ENCODE measurements at regions not wholly inside any gene's neighbourhood (a gene's known extent, or its start where the extent isn't known, plus 50 kb on each side); places are given as distances from the start of the nearest gene placed in this dataset.
"Not testable (repeated sequence)": the region's sequence is repeated elsewhere in the genome, so short reads cannot be mapped to it uniquely, and the experiment has no call there.

DNA sequence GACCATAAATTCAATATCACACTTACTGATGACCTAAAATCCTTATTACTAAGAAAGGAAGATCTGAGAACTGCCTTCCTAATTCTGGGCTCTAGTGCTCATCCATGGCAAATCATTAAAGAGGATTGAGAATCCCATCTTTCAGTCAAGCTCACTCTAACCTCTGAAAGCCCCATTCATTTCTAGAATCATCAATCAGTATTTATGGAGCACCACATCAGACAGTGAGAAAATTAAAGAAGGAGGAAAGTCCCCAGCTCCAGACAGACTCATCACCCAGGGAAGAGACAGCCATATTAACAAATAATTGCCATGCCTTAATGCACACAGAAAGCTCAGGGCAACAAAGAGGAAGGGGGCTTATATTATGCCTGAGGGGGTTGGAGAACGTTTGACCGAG is 256.1 kb upstream of the SOX9 start:
- no peak for DNase-seq (ENCODE audit: low read depth)

DNA sequence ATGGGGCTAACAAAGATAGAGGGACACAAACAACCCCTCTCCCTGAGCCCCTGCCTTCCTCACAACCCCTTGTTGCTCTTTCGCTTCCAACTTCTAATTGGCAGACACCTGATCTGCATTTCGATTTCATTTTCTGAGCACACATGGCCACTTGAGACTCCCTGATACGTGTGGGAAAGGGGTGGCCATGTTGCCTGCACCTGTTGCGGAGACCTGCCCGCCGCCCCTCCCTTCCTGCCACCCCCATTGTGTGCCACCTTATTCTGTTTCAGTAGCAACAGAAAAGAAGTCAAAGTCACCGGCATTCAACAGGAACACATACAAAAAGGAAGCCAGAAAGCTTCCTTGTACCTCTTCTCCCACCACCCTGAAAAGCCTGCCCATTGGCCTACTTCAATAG is 254.7 kb upstream of the SOX9 start:
- no peak for DNase-seq (ENCODE audit: low read depth)

DNA sequence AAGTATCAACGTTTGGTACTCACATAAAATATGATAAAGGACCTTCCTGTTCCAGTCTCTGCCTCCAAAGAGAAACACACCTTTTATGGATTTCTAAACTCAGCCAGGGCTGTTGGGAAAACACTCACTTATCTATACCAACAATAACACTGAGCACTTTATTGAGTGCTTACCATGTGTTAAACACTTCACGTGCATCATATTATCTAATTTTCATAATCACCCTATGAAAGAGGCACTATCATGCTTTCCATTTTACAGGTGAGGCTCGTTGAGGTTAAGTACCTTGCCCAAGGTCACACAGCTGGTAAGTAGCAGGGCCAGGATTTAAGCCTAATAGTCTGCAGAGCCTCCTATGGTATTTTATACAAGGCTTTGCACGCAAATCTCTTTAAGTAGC is 251.5 kb upstream of the SOX9 start:
- DNase-seq (ENCODE audit: low read depth) = no peak

DNA sequence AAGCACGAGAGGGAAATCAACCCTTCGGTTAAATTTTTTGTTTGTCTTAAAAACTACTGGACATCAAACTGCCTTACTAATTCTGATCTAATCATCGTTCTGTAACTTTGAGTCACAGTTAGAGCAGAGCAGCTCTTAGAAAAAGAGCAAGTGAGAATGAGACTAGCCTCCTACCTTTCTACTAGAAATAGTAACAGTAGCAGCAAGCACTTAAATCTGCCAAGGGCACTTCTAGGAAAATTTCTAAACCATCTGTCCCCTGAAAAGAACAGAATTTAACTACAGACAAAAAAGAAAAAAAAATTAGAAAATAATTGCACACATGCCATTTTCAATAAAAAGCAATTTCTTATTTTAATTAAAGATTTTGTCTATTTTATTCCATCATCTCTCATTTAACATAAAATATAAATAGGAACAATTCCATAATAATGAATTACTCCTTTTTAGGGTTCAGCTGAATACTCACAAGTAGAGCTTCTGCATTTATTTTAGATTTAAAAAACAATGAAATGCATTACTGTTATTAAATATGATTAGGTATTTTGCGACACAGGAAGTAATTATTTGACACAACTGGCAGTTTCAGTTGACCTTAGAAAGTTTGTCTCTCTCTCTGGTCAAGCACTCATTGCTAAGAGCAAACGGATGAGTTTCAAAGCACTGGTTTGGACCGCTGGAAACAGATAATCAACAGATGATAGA is 250.8 kb upstream of the SOX9 start:
- DNase-seq (ENCODE audit: low read depth) = no peak

DNA sequence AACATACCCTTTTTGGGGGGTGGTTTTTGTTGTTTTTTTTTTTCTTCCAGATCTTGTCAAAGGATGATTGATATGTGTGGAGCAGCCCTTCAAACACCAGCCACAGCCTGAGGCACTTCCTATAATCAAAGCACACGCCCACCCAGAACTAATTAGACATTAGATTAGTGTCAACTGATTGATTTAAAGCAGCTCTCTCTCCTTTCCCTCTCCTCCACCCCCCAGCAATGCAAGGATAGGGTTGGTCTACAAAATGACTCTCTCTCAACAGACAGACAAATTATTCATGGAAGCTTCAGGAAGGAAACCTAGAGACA is 250.3 kb upstream of the SOX9 start:
- DNase-seq (ENCODE audit: low read depth) = no peak

DNA sequence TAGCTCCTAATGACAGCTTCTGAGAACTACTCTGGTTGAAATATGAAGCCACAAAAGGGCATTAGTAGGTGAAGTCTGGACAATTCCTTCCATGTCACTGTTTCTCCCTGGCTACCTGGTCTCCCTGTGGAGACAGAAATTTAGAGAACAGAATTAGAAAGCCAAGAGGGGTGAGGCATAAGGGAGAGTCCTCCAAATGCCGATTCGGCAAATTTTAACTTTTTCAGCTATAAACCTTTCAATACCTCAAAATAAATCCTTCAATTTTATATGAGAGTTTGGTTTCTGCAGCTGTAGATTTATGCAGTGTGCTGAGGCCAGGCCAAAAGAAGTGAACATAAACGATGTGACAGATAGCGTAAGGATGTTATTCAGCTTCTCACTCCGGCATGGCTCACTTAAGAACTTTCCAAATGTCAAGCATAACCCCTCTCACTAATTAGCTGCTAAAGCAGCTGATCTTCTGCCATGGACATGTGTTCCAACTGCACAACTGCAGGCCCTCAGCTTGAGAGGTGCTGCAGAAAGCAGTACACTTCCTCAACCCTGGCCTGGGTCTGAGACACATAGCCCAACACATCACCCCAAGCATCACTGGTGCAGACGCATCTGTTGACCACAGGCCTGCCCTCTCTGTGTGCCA is 247.9 kb upstream of the SOX9 start:
- DNase-seq (ENCODE audit: low read depth) = no peak

DNA sequence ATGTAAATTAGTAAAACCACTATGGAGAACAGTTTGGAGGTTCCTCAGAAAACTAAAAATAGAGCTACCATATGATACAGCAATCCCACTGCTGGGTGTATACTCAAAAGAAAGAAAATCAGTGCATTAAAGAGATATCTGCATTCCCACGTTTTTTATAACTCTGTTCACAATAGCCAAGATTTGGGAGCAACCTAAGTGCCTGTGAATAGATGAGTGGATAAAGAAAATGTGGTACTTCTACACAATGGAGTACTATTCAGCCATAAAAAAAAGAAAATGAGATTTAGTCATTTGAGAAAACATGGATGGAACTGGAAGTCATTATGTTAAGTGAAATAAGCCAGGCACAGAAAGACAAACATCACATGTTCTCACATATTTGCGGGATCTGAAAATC is 246.0 kb upstream of the SOX9 start:
- not testable (repeated sequence) for DNase-seq (ENCODE audit: low read depth)

DNA sequence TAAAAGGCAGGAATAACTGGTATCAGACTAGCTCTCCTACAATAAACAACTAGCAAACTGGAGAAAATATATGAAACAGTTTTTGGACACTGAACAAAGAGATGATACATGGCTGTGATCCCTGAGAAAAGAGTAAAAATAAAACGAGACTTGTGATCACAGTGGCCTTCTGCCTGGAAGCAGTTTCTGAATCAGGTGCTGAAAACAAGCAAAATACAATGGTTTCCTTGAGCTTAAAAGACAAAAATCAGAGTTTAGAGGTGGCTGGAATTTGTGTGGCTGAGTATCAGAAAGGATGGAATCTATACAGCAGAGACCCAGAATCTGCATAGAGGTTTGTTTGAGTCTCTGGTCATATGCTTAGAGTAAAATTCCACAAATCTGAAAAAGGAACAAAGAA is 242.5 kb upstream of the SOX9 start:
- DNase-seq (ENCODE audit: low read depth) = no peak

DNA sequence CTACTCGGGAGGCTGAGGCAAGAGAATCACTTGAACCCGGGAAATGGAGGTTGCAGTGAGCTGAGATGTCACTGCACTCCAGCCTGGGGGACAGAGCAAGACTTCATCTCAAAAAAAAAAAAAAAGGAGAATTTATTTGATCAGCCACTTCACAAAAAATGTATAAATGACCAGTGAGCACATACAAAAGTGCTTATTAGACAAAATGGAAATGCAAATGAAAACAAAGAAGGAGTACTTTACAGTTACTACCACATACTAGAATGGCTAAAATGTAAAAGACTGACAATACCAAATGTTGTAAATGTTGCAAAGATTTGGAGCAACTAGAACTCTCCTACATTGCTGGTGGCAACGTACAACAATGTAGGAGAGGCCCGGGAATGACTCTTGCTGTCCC is 241.8 kb upstream of the SOX9 start:
- no peak for DNase-seq (ENCODE audit: low read depth)

DNA sequence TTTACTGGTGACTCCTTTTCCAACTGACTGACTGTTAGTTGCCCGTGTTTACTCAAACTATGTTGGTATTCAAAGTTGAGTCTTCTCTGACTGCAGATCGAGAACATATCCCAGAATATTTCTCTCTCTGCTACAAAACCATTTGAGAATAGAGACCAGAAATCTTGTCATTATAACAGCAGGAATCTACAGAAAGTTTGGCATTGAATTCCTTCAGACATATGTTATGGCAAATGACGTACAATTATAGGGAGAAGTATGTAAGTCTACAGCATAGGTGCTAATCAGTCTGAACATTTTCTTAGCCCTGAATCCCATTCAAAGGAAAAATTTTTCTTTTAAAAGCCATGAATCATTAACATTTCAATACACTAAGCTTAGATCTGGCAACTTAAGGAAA is 239.8 kb upstream of the SOX9 start:
- no peak for DNase-seq (ENCODE audit: low read depth)

DNA sequence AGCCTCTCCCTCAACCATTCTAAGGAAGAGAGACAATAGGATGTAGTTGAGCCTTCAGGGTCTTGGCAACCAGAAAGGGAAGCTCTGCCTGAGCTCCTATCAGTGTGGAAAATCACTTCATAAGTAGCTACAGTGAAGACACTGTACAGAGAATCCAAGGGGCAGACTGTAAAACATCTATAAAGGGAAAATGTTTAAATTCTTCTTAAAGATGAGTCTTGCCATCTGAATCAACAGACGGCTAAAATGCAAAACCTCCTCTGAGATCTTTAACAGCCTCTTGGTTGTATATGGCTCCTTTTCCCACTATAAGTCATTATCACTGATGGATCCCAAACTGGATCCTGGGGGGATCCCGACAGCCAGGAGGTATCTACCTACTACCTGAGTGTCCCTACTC is 239.2 kb upstream of the SOX9 start:
- no peak for DNase-seq (ENCODE audit: low read depth)

DNA sequence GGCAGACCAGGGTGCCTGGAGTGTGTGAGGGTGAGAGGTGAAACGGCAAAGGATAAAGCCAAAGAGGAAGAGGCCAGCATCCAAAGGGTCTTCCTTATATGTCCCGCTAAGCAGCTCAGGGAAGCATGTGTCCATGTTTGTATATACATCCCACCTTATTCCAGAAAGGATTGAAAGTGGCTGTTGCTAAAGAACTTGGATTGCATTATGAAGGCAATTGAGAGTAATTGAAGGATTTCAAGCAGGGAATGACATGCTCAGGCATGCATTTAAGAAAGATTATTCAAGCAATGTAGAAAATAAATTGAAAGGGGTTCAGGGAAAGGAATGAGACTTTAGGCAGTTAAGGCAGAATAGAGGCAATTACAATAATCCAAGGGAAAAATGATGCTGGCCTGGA is 237.6 kb upstream of the SOX9 start:
- DNase-seq (ENCODE audit: low read depth) = no peak

DNA sequence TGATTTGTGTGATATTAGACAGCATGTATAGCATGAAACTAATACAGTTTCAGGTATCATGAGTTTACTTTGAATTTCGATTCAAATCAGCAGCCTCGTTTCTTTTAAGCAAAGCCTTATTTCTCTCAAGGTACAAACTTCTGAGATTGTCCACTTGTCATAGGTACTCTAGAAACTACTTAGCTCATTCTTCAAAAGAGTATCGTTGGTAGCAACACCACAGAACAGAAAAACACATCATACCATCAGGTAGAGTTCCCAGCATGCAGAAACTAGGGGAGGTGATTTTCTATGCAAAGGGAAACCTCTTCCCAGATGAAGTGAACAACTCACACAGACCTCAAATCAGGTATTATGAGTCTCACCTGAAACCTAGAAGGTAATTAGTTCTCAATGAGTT is 237.0 kb upstream of the SOX9 start:
- no peak for DNase-seq (ENCODE audit: low read depth)

DNA sequence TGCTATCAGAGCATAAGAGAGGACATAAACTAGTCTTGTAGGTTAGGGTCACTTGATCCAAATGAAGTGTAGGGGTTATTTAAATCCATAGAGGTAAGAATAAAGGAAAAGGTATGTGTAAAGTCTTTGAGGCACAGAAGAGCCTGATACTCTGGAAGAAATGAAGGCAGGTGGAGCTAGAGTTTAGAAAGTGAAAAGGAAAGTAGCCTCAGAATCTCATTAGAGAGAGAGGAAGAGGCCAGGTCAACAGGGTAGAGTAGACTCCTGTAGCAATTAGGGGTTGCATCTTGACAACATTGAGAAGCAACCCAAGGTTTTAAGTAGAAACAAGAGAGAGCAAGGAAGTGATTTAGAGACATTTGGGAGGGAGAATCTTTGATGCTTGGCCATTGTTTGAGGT is 235.2 kb upstream of the SOX9 start:
- no peak for DNase-seq (ENCODE audit: low read depth)

DNA sequence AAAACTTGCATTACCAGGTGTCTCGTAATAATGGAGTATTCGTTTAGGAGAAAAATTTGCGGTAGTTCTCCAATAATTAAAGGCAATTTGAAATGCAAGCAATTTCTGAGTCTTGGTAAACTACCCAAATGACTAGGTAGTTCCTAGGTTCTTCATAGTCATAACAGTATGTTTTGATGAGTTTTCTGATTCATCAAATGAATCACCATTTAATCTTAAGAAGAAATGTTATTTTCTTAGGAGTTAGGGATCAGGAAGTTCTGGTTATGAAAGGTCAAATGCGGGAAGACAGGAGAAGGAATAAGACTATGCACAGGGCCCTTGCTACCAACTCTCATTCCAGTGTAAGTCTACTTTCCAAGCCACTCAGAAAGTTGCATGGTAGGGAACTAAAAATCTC is 221.5 kb upstream of the SOX9 start:
- no peak for DNase-seq (ENCODE audit: low read depth)

DNA sequence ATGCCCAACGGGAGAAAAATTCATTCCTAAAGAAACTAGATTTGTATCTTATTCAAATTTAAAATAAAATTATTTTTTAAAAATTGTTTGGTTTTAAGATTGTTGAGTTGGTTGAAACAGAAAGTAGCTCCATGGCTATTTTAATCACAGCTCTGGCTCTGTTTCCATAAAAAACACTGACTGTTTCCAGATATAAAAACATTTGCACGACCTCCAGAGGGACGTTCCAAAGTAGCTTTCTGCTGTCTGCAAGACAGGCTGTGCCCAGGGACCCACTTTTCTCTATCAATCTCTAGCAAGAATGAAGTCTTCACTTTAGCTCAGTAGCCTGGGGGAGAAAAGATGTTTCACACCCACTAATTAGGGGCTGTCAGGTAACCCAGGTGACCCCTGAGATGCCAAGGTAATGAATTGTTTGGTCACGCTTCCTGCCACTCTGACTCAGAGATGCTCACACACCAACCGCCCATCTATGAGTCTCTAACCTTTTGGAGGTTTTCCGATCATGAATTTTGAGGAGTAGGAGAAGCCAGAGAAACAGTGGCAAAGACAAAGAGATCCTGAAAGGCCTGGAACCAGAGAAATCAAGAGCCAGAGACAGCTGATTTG is 220.1 kb upstream of the SOX9 start:
- DNase-seq (ENCODE audit: low read depth) = no peak

DNA sequence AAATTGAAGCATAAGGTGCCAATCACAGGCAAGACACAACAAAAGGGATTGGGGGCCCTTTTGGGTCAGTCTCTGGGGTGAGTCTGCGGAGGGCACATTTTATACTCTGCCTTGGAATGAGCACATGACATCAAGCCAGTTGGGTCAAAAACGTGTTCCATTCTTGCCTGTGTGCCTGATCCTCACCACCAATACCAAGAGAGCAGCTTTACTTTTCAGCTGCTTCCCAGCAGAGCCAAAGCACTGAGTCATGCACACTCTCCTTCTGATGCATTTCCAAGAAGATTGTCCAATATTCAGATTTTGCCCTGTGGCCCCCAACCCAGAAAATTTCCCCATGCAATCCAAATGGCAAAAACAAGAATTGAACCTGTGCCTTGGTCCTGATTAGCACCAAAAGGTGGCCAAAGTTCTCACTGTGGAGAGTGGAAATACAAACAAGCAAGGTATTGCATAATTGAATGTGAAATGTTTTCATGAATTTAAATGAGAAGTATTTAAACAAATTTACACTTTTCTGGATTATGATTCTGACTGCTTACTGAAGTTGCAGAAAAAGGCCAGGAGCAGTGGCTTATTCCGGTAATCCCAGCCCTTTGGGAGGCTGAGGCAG is 217.8 kb upstream of the SOX9 start:
- DNase-seq (ENCODE audit: low read depth) = no peak

DNA sequence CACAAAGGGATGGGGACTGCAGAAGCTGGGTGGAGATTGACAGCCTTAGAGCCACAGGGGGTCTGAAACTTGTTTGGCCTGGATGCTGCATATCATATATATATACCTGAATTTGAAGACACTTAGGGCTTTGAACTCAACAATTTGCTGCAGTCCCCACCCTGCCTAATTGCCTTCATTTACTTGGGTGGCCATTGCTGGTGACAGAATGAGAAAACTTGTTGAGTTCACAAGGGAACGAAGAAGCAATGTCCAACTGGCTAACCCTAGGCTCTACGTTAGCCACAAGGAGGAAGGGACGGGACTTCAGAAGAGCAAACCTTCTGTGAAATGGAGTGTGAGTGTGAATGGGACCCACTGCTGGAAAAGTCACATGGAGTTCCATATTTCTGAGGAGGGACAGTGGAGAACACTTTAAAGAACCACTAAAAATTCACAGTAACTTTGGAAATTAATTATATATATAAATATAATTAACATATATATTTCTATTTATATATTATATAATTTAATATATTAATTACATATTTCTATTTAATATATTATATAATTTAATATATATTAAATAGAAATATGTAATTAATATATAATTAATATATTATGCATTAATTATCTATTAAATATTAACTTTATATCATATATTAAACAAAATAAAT is 215.3 kb upstream of the SOX9 start:
- DNase-seq (ENCODE audit: low read depth) = no peak

DNA sequence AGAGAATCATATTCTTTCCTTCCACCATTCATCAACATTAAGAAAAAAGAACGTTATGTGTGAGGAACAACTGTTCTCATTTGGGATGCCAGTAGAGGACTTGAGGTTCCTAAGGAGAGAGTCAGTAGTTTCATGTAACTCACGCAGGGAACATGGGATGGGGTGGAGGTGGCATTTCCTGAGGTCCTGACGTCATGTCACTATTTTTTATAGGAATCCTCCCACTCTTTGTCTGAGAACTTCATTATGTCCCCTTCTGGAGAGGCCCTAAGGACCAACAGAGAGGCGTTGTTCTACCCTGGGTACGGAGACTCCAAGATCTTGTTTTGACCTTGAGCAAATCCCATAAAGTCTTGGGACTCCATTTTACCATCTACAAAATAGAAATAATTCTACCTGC is 211.7 kb upstream of the SOX9 start:
- DNase-seq (ENCODE audit: low read depth) = no peak

DNA sequence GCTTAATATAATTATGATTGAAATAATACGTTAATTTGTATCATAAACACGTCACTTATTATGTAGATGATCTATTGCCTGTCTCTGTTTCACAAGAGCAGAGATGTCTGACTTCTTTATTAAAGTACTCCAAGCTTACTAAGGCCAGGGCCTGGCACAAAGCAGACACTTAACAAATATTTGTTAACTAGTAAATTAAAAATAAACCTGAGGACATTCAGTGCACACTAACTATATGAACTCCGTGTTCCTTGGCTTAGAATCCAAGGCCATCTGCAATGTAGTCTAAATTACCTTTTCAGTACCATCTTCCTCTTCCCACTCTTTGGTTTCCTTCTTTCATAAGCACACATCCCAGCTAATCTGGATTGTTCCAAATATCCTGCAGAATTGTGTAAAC is 210.8 kb upstream of the SOX9 start:
- no peak for DNase-seq (ENCODE audit: low read depth)

DNA sequence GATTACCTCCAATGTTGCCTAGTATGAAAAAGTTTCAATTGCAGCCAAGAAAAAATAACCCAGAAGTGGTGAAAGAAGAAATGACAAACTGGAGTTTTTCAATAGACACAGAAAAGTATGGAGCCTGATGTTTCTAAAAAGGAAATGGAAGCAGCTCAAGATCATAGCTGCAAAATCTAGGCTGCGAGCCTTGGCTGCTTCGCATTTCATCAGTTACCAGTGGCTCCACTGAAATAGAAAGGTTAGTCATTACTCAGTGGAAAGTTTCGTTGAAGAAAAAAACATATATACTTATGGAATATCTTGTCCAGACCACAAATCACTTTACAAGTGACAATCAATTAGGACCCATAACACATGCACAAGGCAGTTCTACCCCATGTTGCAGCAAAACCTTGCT is 206.8 kb upstream of the SOX9 start:
- no peak for DNase-seq (ENCODE audit: low read depth)

DNA sequence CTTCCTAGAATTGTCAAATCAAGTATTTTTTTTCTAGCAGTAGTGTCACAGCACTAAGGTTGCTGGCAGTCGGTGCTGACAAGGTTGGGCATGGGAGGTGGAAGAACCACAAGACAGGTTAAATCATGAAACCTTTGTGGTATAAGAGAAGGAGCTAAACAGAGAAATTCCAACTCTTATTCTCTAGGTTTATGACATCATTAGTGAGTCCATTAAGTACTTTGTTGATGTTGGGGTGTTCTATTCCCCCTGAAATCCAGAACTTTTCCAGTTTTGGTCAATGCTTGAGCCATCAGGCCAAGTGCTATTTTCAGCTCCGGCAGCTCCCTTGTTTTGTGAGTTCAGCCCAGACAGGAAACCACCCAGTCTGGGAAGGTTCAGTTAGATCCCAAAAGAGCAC is 206.0 kb upstream of the SOX9 start:
- no peak for DNase-seq (ENCODE audit: low read depth)

DNA sequence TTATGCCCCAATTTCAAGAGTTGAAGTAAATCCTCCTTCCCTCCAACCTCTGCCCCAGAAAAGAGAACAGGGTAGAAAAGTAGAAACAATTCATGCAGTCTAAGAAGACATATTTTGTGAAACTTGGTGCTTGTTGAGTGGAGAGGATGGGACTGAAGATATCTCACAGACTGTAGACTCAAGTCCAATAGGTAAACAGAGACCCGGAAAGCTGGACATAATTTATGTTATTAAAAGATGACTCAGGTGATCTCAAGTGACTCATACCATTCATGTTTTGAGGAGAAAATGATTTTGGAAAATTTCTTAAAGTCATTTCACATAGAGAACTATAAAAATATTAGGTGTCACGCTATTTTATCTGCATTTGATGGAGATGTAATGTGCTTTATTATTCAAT is 203.1 kb upstream of the SOX9 start:
- DNase-seq (ENCODE audit: low read depth) = no peak
